Thymus (tissue), 11 donors: ENCODE measurements at regions not wholly inside any gene's neighbourhood (a gene's known extent, or its start where the extent isn't known, plus 50 kb on each side); places are given as distances from the start of the nearest gene placed in this dataset.

Source experiments
- DNase-seq, 9 donors: peaks; one replicate each; pipeline ENCODE4 v3.0.0-alpha.2; 2013; ENCODE audit warnings: low spot score in 9 of 9, low read depth in 6 of 9, missing footprints in 1 of 9
- H3K27ac ChIP-seq, 2 donors: one replicate each; pipeline ENCODE4 v1.5.1; 2013; ENCODE audit warnings: control low read depth in 1 of 2, low read depth in 1 of 2, low read length in 1 of 2, mild to moderate bottlenecking in 1 of 2, moderate library complexity in 1 of 2
- H3K27me3 ChIP-seq, 2 donors: one replicate each; pipeline ENCODE4 v1.5.1; 2013; ENCODE audit warnings: low read length in 1 of 2; ENCODE audit not compliant: control insufficient read depth in 2 of 2, insufficient read depth in 1 of 2
- H3K36me3 ChIP-seq, 2 donors: one replicate each; pipeline ENCODE4 v1.5.1; 2013; ENCODE audit warnings: low read length in 1 of 2, mild to moderate bottlenecking in 1 of 2, moderate library complexity in 1 of 2; ENCODE audit not compliant: control insufficient read depth in 2 of 2, insufficient read depth in 2 of 2
- H3K4me1 ChIP-seq, 2 donors: one replicate each; pipeline ENCODE4 v1.5.1; 2013; ENCODE audit warnings: low read length in 2 of 2; ENCODE audit not compliant: control insufficient read depth in 2 of 2, insufficient read depth in 2 of 2
- H3K4me3 ChIP-seq, 2 donors: one replicate each; pipeline ENCODE4 v1.5.1; 2013; ENCODE audit warnings: low read length in 2 of 2, control low read depth in 1 of 2, mild to moderate bottlenecking in 1 of 2
- H3K9me3 ChIP-seq, 2 donors: one replicate each; pipeline ENCODE4 v1.5.1; 2013; ENCODE audit warnings: low read length in 1 of 2, mild to moderate bottlenecking in 1 of 2; ENCODE audit not compliant: control insufficient read depth in 2 of 2, insufficient read depth in 1 of 2
- WGBS: extraction: QIAGEN DNeasy Blood & Tissue Kit; methylation state at CpG from one replicate; pipeline ENCODE4 v1.1.7; 2013; 5-methylcytosine and 5-hydroxymethylcytosine counted together
- donor health status: healthy.

DNA sequence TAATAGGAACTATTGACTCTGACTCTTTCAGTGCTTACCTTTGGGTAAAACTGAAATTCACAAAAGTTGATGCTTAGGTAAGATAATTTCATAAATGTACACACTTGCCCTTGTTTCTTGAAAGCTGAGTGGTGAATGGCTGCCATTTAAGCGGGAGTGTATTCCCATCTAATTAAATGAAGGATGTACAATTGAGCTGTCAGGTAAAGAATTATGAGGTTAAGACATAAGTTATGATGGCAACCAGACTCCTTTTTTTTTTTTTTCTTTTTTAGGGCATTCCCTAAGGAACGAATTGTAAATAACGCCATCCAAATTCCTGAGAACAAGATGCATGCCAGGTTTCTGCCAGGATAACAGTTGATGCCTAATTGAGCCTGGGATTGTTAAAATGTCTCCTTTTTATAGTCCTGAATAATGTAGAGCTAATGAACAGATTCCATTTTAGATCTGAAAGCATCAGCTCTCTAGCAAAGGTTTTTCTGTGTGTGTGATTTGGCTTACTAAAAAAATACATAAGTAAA, 199.7 kb downstream of the ISL1 start:
- Histone ChIP-seq H3K9me3 (no peaks in the 10 kb centered on the region), H3K36me3 (no peaks in the 10 kb centered on the region), H3K4me3 (no peak overlapping the region), H3K27me3 (no peaks in the 10 kb centered on the region), H3K4me1 (no peaks in the 10 kb centered on the region), H3K27ac (no peak overlapping the region)
- 83% methylated on average over 3 of the region's 3 CpGs for WGBS
- DNase-seq = no peak

DNA sequence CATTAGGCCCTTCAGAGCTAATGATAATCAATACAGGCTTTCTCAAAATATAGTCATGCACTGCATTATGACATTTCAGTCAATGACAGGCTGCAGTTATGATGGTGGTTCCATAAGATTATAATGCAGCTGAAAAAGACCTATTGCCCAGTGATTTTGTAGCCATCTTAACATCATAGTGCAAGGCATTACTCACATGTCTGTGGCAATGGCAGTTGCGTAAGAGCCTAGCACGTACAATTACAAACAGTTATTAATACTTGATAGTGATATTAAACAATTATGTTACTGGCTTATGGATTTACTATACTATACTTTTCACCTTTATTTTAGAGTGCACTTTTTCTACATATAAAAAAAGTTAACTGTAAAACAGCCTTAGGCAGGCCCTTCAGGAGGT, 214.8 kb downstream of the ISL1 start:
- H3K4me1 ChIP-seq = no peaks in the 10 kb centered on the region
- no peaks in the 10 kb centered on the region for H3K27me3 ChIP-seq
- no peak overlapping the region for H3K27ac ChIP-seq
- H3K36me3 ChIP-seq = no peaks in the 10 kb centered on the region
- H3K4me3 ChIP-seq = no peak overlapping the region
- H3K9me3 ChIP-seq = no peaks in the 10 kb centered on the region
- no peak for DNase-seq
- 66% methylated on average over 2 of the region's 2 CpGs for WGBS

DNA sequence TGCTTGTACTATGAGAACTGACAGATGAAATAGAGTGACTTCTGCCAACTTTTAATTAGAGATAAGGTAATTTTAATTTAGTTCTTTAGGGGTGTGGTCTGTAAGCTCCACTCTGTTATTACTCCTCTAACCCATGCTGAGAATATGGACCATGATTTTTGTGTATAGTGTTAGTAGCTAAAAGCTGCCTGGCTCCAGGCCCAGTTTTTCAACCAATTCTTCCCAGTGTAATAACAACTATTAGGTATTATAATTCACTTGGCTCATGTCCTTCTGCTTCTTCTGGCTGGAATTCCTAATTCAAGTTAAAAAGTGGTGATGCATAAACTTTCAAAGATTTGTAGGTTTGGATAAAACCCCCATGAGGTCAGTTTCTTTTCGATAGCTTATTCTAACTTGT, 216.3 kb downstream of the ISL1 start:
- H3K4me1 ChIP-seq = no peaks in the 10 kb centered on the region
- H3K27ac ChIP-seq = no peak overlapping the region
- no peaks in the 10 kb centered on the region for H3K36me3 ChIP-seq
- no peaks in the 10 kb centered on the region for H3K9me3 ChIP-seq
- no peak overlapping the region for H3K4me3 ChIP-seq
- WGBS = 86% methylated on average over 1 of the region's 1 CpG
- no peaks in the 10 kb centered on the region for H3K27me3 ChIP-seq
- DNase-seq = no peak

DNA sequence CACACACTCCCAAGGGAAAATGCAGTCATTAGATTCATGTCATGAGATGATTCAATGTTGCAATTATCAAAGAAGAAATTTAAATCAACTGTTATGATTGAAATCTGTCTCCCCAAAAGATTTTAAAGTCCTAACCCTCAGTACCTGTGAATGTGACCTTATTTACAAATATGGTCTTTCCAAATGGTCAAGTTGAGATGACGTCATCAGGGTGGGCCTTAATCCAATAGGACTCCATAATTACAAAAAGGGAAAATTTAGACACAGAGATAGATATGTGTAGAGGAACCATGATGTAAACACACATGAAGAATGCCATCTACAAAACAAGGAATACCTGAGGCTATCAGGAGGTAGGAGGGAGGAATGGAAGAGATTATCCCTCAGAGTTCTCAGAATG, 221.1 kb downstream of the ISL1 start:
- H3K9me3 ChIP-seq = no peaks in the 10 kb centered on the region
- no peak overlapping the region for H3K27ac ChIP-seq

DNA sequence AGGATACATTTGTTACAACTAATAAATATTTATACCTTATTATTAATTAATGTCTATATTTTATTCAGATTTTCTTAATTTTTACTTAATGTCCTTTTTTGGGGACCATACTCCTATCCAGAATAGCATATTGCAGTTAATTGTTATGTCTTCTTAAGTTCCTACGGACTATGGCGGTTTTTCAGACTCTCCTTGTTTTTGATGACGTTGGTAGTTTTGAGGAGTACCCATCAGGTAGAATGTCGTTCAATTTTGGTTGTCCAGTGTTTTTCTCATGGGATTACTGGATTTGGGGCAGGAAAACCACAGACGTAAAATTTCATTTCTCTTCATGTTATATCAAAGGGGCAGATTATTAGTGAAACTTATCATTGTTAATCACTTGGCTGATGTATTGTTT, 223.7 kb downstream of the ISL1 start:
- Histone ChIP-seq H3K4me1 (no peaks in the 10 kb centered on the region), H3K4me3 (no peak overlapping the region), H3K36me3 (no peaks in the 10 kb centered on the region), H3K9me3 (no peaks in the 10 kb centered on the region), H3K27me3 (no peaks in the 10 kb centered on the region), H3K27ac (no peak overlapping the region)
- 95% methylated on average over 5 of the region's 5 CpGs for WGBS
- DNase-seq = no peak

More for the DNA sequence above, 221.1 kb downstream of the ISL1 start:
- DNase-seq = no peak
- Histone ChIP-seq H3K27me3 (no peaks in the 10 kb centered on the region), H3K4me3 (no peak overlapping the region), H3K4me1 (no peaks in the 10 kb centered on the region), H3K36me3 (no peaks in the 10 kb centered on the region)
- WGBS = 94% methylated on average over 1 of the region's 1 CpG

DNA sequence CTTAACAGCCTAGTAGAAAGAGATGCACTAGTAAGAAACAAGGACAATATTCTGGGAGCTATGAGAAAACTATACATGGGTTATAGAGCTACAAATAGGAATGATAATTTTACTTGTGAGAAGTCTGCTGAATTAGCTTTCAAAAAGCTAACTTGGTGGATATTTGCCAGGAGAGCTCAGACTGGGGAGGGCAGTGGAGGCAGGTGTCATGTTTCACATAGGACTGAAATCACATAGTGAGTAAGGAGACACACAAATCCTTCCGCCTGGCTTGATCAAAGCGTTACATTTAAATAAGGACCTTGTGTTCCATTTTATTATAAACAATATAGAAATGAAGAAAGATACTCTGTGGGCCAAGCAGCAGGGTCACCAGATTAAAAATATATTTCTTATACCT, 235.0 kb downstream of the ISL1 start:
- no peaks in the 10 kb centered on the region for H3K36me3 ChIP-seq
- no peak for DNase-seq
- WGBS = 91% methylated on average over 2 of the region's 2 CpGs
- H3K4me1 ChIP-seq = no peaks in the 10 kb centered on the region
- no peaks in the 10 kb centered on the region for H3K27me3 ChIP-seq
- H3K9me3 ChIP-seq = no peaks in the 10 kb centered on the region
- H3K4me3 ChIP-seq = no peak overlapping the region
- H3K27ac ChIP-seq = no peak overlapping the region

DNA sequence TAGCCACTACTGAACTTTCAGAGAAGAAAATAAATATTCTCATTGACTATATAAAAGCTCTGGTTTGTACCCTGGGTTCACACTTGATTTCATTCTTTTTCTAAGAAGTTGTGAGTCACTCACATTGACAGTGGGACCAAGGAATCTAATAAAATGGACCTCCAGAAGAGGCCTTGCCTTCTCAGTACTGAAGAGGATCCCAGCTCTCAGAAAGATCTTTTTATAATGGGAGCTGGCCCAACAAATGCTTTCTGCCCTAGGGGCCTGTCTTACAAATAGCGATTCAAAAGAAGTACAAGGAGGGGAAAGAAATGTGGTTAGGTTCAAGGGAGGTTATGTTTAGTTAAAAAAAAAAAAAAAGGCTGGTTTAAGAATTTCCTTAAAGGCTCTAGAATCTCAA, 237.9 kb downstream of the ISL1 start:
- 78% methylated on average over 1 of the region's 1 CpG for WGBS
- Histone ChIP-seq H3K9me3 (no peaks in the 10 kb centered on the region), H3K36me3 (no peaks in the 10 kb centered on the region), H3K27me3 (no peaks in the 10 kb centered on the region), H3K4me1 (no peaks in the 10 kb centered on the region), H3K27ac (no peak overlapping the region), H3K4me3 (no peak overlapping the region)
- DNase-seq = no peak

DNA sequence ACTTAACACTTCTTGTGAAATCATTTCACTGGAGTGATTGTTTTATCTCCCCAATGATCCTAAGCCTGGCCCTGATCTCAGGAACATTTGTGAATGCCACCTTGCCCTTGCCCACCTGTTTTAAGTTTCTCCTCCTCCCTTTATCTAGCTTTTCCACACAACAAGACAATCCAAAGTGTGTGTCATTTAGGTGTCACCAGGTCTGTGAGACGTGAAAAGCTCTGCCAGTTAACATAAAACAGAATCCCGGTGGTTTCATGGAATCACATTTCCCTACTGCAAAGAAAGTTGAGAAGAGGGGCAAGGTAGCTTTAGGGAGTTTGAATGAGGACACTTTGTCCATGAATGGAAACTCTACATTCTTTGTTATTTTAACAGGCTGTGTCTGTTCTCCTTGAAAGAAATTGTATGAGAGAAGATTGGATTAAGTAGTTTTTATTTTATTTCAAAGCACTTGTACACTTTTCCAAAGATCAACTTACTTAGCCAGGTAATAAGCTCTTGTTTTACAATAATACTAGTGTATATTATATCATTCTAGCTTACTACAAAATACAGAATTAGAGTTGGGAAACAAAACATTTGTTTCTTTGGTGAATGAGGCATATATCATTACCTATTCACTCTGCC, 239.0 kb downstream of the ISL1 start:
- 45% methylated on average over 2 of the region's 2 CpGs for WGBS

DNA sequence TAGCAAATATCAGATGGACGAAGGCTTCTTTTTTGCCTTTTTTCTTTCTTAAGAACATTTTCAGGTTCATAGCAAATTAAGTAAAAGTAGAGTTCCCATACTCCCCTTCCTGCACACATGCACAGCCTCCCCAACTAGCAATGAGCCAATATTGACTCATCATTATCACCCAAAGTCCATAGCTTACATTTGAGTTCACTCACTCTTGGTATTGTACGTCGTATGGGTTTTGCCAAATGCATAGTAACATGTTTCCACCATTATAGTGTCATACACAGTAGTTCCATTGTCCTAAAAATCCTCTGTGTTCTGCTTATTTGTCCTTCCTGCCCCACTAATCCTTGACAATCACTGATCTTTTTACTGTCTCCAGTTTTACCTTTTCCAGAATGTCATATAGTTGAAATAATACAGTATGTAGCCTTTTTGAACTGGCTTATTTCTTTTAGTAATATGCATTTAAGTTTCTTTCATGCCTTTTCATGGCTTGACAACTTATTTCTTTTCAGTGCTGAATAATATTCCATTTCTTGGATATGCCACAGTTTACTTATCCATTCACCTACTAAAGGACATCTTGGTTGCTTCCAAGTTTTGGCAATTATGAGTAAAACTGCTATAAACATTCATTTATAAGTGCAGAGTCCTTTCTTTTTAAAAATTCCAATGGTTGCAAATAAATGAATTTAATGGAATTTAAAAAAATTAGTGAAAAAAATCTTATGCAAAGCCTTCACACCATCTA, 242.1 kb downstream of the ISL1 start:
- Histone ChIP-seq H3K9me3 (no peaks in the 10 kb centered on the region), H3K4me1 (no peaks in the 10 kb centered on the region), H3K27me3 (no peaks in the 10 kb centered on the region), H3K27ac (no peak overlapping the region), H3K36me3 (no peaks in the 10 kb centered on the region), H3K4me3 (no peak overlapping the region)
- DNase-seq = no peak
- WGBS = 94% methylated on average over 3 of the region's 3 CpGs

More for the DNA sequence above, 239.0 kb downstream of the ISL1 start:
- Histone ChIP-seq H3K27ac (peak overlapping the region in 1 of 2 donors; percentile 45), H3K36me3 (no peaks in the 10 kb centered on the region), H3K9me3 (no peaks in the 10 kb centered on the region), H3K4me1 (no peaks in the 10 kb centered on the region), H3K27me3 (no peaks in the 10 kb centered on the region), H3K4me3 (no peak overlapping the region)
- no peak for DNase-seq
